Heart right ventricle (tissue), 16 donors: ENCODE measurements at regions not wholly inside any gene's neighbourhood (a gene's known extent, or its start where the extent isn't known, plus 50 kb on each side); places are given as distances from the start of the nearest gene placed in this dataset.

ENCODE experiments used
- ATAC-seq, 8 donors: fragments of 200-7000 bp; cut with Tn5 transposase; one replicate each; pipeline ENCODE4 v1.9.1; 2020; ENCODE audit warnings: mild to moderate bottlenecking in 8 of 8, moderate library complexity in 8 of 8, moderate number of reproducible peaks in 1 of 8
- DNase-seq, 2 donors: peaks; one replicate each; pipeline ENCODE4 v3.0.0-alpha.2; 2020
- H3K27ac ChIP-seq, 10 donors: fragments of 200-600 bp; sonication (generic) in 2 of 10; one replicate each; pipeline versions ENCODE4 v1.5.0 to v1.8.0; 2020 to 2022; ENCODE audit warnings: mild to moderate bottlenecking in 3 of 10
- H3K27me3 ChIP-seq, 7 donors: fragments of 200-600 bp; one replicate each; pipeline ENCODE4 v1.8.0; 2021 to 2022; ENCODE audit warnings: mild to moderate bottlenecking in 2 of 7
- H3K36me3 ChIP-seq, 9 donors: fragments of 200-600 bp; sonication (generic) in 1 of 9; one replicate each; pipeline versions ENCODE4 v1.5.0 to v1.8.0; 2020 to 2022; ENCODE audit warnings: mild to moderate bottlenecking in 2 of 9
- H3K4me1 ChIP-seq, 9 donors: fragments of 200-600 bp; sonication (generic) in 1 of 9; one replicate each; pipeline versions ENCODE4 v1.5.0 to v1.8.0; 2020 to 2022; ENCODE audit warnings: mild to moderate bottlenecking in 4 of 9
- H3K4me3 ChIP-seq, 10 donors: fragments of 200-600 bp; sonication (generic) in 2 of 10; one replicate each; pipeline versions ENCODE4 v1.5.0 to v1.8.0; 2020 to 2022; ENCODE audit warnings: mild to moderate bottlenecking in 7 of 10, moderate library complexity in 2 of 10
- H3K9me3 ChIP-seq, 11 donors: fragments of 200-600 bp in 10 of 11; sonication (generic) in 2 of 11; one replicate each; pipeline versions ENCODE4 v1.5.0 to v1.8.0; 2013 to 2022; ENCODE audit warnings: mild to moderate bottlenecking in 2 of 11, control low read depth in 1 of 11, moderate library complexity in 1 of 11
- CTCF ChIP-seq, 9 donors: fragments of 200-600 bp; sonication (generic) in 2 of 9; IDR thresholded peaks; one replicate each; pipeline versions ENCODE4 v1.5.0 to v1.8.0; 2021 to 2022; ENCODE audit warnings: antibody characterized with exemption in 9 of 9, mild to moderate bottlenecking in 5 of 9, moderate library complexity in 1 of 9
- WGBS, 2 donors: extraction: QIAGEN DNeasy Blood & Tissue Kit; methylation state at CpG; one replicate each; pipeline ENCODE4 v1.1.7; 2013; ENCODE audit warnings: inconsistent platforms in 1 of 2; 5-methylcytosine and 5-hydroxymethylcytosine counted together
- intact Hi-C, 10 donors: fragments of 100-400 bp; cut with DNase I; formaldehyde crosslinking; loops; one replicate each; pipeline versions ENCODE4 v1.11.1 to v1.14.2; 2022
- donor health status: Arrhythmogenic right ventricular cardiomyopathy.
- donor health status: ischemic (EF 13 %, LVEDD 7.1; RV severe dilation, severe dysfunction).
- donor health status: healthy with polysubstance abuse.
- donor health status: DM: no; HTN: yes; CAD: no.
- donor health status: DM: no; HTN: no; CAD: no.
- donor health status: ischemic (EF 25% LVEDD 6.9; RV normal size, moderate dysfunction).
- donor health status: ischemic (EF 25% LVEDD 5.7; RV mildly dilated, moderate dysfunction).
- donor health status: healthy.
- donor health status: DM: yes; HTN: yes; CAD: no.
- donor health status: Ischemic cardiomyopathy.
- donor health status: ischemic (EF 35%, LVEDD 5.7; RV mildly dilated, moderate dysfunction).
- donor health status: nonischemic (EF 11% LVEDD 7.7; RV severe dilation, severe dysfunction).
- donor health status: DM: yes; HTN: yes; CAD: no.
- donor health status: PGD.
- donor health status: ischemic (EF 29% LVEDD 5.4; RV normal size, mild dysfunction).
- donor health status: nonischemic (EF 23%, LVEDD 6.1; RV moderate dilation, normal function).

GRCh38 chr3:72307438-72308115 is 522.6 kb upstream of the PROK2 start:
- Histone ChIP-seq H3K27ac (no peak overlapping the region), H3K4me1 (peaks cover 2 to 36% (median 30%) of the 10 kb centered on the region in 9 donors), H3K36me3 (no peaks in the 10 kb centered on the region), H3K27me3 (no peaks in the 10 kb centered on the region), H3K9me3 (no peaks in the 10 kb centered on the region), H3K4me3 (no peak overlapping the region)
- ATAC-seq (no peak), DNase-seq (no peak)
- no peak for TF ChIP-seq CTCF (IDR thresholded peaks at IDR 0.05)
- 94% methylated on average over 7 of the region's 7 CpGs for WGBS, 2 donors
- intact Hi-C loops = loop anchor here in 1 of 10 donors (10.0 kb wide), 1 partner anchor 137 kb away; the partner anchor contains the start of gene RYBP

GRCh38 chr3:72306800-72307341 is 521.9 kb upstream of the PROK2 start:
- no peaks in the 10 kb centered on the region for H3K36me3 ChIP-seq
- no peak for ATAC-seq
- H3K27me3 ChIP-seq = no peaks in the 10 kb centered on the region
- no peak for DNase-seq
- no peak for TF ChIP-seq CTCF (IDR thresholded peaks at IDR 0.05)
- intact Hi-C loops = loop anchor here in 1 of 10 donors (10.0 kb wide), 1 partner anchor 138 kb away; the partner anchor contains the start of gene RYBP
- no peak overlapping the region for H3K27ac ChIP-seq
- no peaks in the 10 kb centered on the region for H3K9me3 ChIP-seq
- peaks cover 2 to 36% (median 30%) of the 10 kb centered on the region in 9 donors for H3K4me1 ChIP-seq
- 81% methylated on average over 9 of the region's 9 CpGs for whole genome bisulfite sequencing, 2 donors
- H3K4me3 ChIP-seq = no peak overlapping the region

GRCh38 chr3:72303926-72304325 is 519.0 kb upstream of the PROK2 start:
- intact Hi-C loops = loop anchor here in 1 of 10 donors (10.0 kb wide), 1 partner anchor 141 kb away; the partner anchor contains the start of gene RYBP
- Histone ChIP-seq H3K27me3 (no peaks in the 10 kb centered on the region), H3K9me3 (no peaks in the 10 kb centered on the region), H3K4me1 (peaks cover 2 to 19% (median 17%) of the 10 kb centered on the region in 9 donors), H3K27ac (peak overlapping the region in 2 of 10 donors; percentile 26 to 29), H3K4me3 (no peak overlapping the region), H3K36me3 (no peaks in the 10 kb centered on the region)
- ATAC-seq = peak in 6 of 8 donors; percentile 50 to 86 (median 70)
- TF ChIP-seq CTCF (IDR thresholded peaks at IDR 0.05) = no peak
- WGBS, 2 donors = 40 to 51% methylated on average over 7 of the region's 7 CpGs
- peak in 1 of 2 donors; percentile 32 for DNase-seq

GRCh38 chr3:72301779-72302178 is 516.8 kb upstream of the PROK2 start:
- no peaks in the 10 kb centered on the region for H3K36me3 ChIP-seq
- intact Hi-C loops = loop anchor here in 1 of 10 donors (10.0 kb wide), 1 partner anchor 143 kb away; the partner anchor contains the start of gene RYBP
- no peak overlapping the region for H3K27ac ChIP-seq
- ATAC-seq = no peak
- no peak overlapping the region for H3K4me3 ChIP-seq
- no peaks in the 10 kb centered on the region for H3K27me3 ChIP-seq
- TF ChIP-seq CTCF (IDR thresholded peaks at IDR 0.05) = no peak
- no peaks in the 10 kb centered on the region for H3K9me3 ChIP-seq
- 96 to 97% methylated on average over 8 of the region's 8 CpGs for WGBS, 2 donors
- no peak for DNase-seq
- H3K4me1 ChIP-seq = peaks cover 7 to 31% (median 26%) of the 10 kb centered on the region in 9 donors
